GM23248 (cell line): ENCODE measurements at regions not wholly inside any gene's neighbourhood (a gene's known extent, or its start where the extent isn't known, plus 50 kb on each side); places are given as distances from the start of the nearest gene placed in this dataset.

Experiments used
- EZH2 ChIP-seq: fragments of 200-600 bp; sonication (generic); IDR thresholded peaks from 2 replicates; pipeline ENCODE4 v1.6.1; 2018; ENCODE audit warnings: antibody characterized with exemption, mild to moderate bottlenecking; ENCODE audit not compliant: insufficient read depth, poor library complexity, severe bottlenecking
- EZH2phosphoT487 ChIP-seq: fragments of 200-600 bp; sonication (generic); IDR thresholded peaks from 2 replicates; pipeline ENCODE4 v1.6.1; 2018; ENCODE audit warnings: antibody characterized with exemption, moderate library complexity, mild to moderate bottlenecking, low read depth; ENCODE audit not compliant: insufficient read depth

DNA sequence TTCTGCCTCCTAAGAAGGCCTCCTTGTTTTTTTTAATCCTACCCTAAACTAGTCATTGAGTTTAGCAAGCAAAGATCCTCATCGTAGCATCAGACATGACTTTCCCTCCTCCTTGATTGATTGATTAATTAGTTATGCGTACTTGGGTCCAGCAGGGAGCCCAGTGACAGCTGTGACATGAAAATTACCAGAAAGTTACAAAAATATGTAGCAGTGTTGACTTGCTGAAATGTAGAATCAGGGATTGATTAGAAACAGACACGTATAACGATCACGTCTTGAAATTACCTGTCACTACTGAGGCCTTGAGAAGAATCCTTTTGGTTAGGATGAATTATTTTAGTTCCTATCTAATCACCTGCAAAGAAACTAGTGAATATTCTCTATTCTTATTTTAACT is 167.4 kb upstream of the MPPED2 start:
- TF ChIP-seq EZH2 (no peak), EZH2phosphoT487 (no peak)
